A204.1 (cell line): ENCODE measurements at regions not wholly inside any gene's neighbourhood (a gene's known extent, or its start where the extent isn't known, plus 50 kb on each side); places are given as distances from the start of the nearest gene placed in this dataset.

Source experiments
- FAIRE-seq: peaks from 2 replicates; lab custom pipeline; 2012; peaks lifted over from hg19 to GRCh38; lab: Jason Lieb, UNC

- FAIRE-seq, result no peak
Measured at GRCh38 chr2:71833855-71834560, 313.7 kb downstream of the CYP26B1 start.

GRCh38 chr2:71833272-71833671 is 314.4 kb downstream of the CYP26B1 start:
- FAIRE-seq, result no peak

GRCh38 chr2:71832844-71833243 is 314.8 kb downstream of the CYP26B1 start:
- no peak for FAIRE-seq

- FAIRE-seq, result no peak
Measured at GRCh38 chr2:71832388-71832787, 315.3 kb downstream of the CYP26B1 start.

GRCh38 chr2:71831193-71831577 is 316.5 kb downstream of the CYP26B1 start:
- FAIRE-seq, result no peak

GRCh38 chr2:71830497-71831192 is 317.0 kb downstream of the CYP26B1 start:
- FAIRE-seq, result no peak

GRCh38 chr2:71829008-71829407 is 318.7 kb downstream of the CYP26B1 start:
- FAIRE-seq, result no peak

- FAIRE-seq, result no peak
Measured at GRCh38 chr2:71827973-71828372, 319.7 kb downstream of the CYP26B1 start.

GRCh38 chr2:71827524-71827901 is 320.1 kb downstream of the CYP26B1 start:
- no peak for FAIRE-seq

- no peak for FAIRE-seq
Measured at GRCh38 chr2:71826826-71827523, 320.7 kb downstream of the CYP26B1 start.

- FAIRE-seq, result no peak
Measured at GRCh38 chr2:71826299-71826698, 321.4 kb downstream of the CYP26B1 start.

- no peak for FAIRE-seq
Measured at GRCh38 chr2:71824436-71824835, 323.2 kb downstream of the CYP26B1 start.

GRCh38 chr2:71823526-71823925 is 324.1 kb downstream of the CYP26B1 start:
- no peak for FAIRE-seq

GRCh38 chr2:71822463-71822862 is 325.2 kb downstream of the CYP26B1 start:
- FAIRE-seq, result no peak

GRCh38 chr2:71821856-71822255 is 325.8 kb downstream of the CYP26B1 start:
- FAIRE-seq, result no peak

- FAIRE-seq, result no peak
Measured at GRCh38 chr2:71816815-71817214, 330.8 kb downstream of the CYP26B1 start.

- FAIRE-seq, result no peak
Measured at GRCh38 chr2:71815701-71816474, 331.8 kb downstream of the CYP26B1 start.

GRCh38 chr2:71814885-71815284 is 332.8 kb downstream of the CYP26B1 start:
- FAIRE-seq, result no peak

- FAIRE-seq, result no peak
Measured at GRCh38 chr2:71813807-71814470, 333.7 kb downstream of the CYP26B1 start.

- no peak for FAIRE-seq
Measured at GRCh38 chr2:71813315-71813714, 334.3 kb downstream of the CYP26B1 start.

GRCh38 chr2:71812736-71813135 is 334.9 kb downstream of the CYP26B1 start:
- no peak for FAIRE-seq

- no peak for FAIRE-seq
Measured at GRCh38 chr2:71811726-71812125, 335.9 kb downstream of the CYP26B1 start.
